HG03354 (cell line): ENCODE measurements at regions not wholly inside any gene's neighbourhood (a gene's known extent, or its start where the extent isn't known, plus 50 kb on each side); places are given as distances from the start of the nearest gene placed in this dataset.

Experiments used
- ATAC-seq: cut with Tn5 transposase; IDR thresholded peaks from one replicate; pipeline ENCODE4 v1.9.1; 2021; ENCODE audit warnings: mild to moderate bottlenecking; ENCODE audit not compliant: unreplicated experiment, poor library complexity, severe bottlenecking

- no peak for ATAC-seq
These were observed 59.6 kb upstream of the ZNF32 start for GRCh38 chr10:43708262-43708661.

- no peak for ATAC-seq
These were observed 59.1 kb upstream of the ZNF32 start for GRCh38 chr10:43707770-43708169.

GRCh38 chr10:43706166-43706565, 57.5 kb upstream of the ZNF32 start:
- no peak for ATAC-seq

DNA sequence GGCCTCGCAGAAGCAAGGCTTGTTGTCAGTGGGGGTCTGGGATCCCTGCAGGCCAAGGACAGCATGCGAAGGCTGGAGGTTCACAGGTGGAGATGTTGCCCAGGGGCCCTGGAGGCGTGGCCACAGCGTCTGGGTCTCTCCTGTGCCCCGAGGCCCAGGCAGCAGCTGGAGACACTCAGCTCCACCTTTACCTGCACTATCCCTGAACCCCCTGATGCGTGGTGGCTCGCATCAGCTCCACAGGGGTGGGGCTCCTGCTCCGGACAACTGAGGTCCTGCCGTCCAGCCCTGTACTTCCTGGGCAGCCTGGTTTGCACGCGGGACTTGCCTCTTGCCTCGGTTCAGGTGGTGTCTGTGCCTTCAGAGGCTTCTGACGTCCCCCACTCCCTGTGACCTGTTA, 54.6 kb upstream of the ZNF32 start:
- ATAC-seq, result no peak

DNA sequence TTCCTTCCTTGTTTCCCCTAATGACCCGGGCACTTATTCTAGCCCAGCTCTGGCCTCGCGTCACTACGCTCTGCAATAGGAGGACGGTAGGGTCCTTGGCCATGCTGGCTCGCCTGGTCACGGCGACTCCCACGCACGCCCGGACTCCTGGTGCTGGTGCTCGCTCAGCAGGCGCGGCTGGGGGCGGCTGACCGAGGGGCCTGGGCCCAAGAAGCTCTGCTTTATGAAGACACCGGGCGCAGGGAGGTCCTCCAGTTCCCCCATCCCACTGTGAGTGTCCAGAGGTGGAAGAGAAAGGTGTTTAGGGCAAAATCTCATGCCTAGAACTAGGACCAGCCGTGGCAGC, 54.2 kb upstream of the ZNF32 start:
- ATAC-seq, result no peak

- ATAC-seq, result no peak
These were observed 53.7 kb upstream of the ZNF32 start for GRCh38 chr10:43702213-43702935.

GRCh38 chr10:43701295-43701694, 52.6 kb upstream of the ZNF32 start:
- ATAC-seq, result no peak

- ATAC-seq, result no peak
These were observed 51.6 kb upstream of the ZNF32 start for GRCh38 chr10:43700306-43700705.

GRCh38 chr10:43699516-43699915, 50.8 kb upstream of the ZNF32 start:
- no peak for ATAC-seq
